HG03097 (cell line): ENCODE measurements at regions not wholly inside any gene's neighbourhood (a gene's known extent, or its start where the extent isn't known, plus 50 kb on each side); places are given as distances from the start of the nearest gene placed in this dataset.

ENCODE experiments used
- ATAC-seq: cut with Tn5 transposase; IDR thresholded peaks from one replicate; pipeline ENCODE4 v1.9.1; 2021; ENCODE audit not compliant: unreplicated experiment, low FRiP score

- ATAC-seq, result no peak
These were observed 209.5 kb upstream of the ALCAM start for GRCh38 chr3:105157067-105157765.

GRCh38 chr3:105157766-105158085, 209.0 kb upstream of the ALCAM start:
- ATAC-seq, result no peak

GRCh38 chr3:105158286-105158685, 208.4 kb upstream of the ALCAM start:
- no peak for ATAC-seq

GRCh38 chr3:105162448-105162847, 204.3 kb upstream of the ALCAM start:
- ATAC-seq, result no peak

- ATAC-seq, result no peak
These were observed 199.8 kb upstream of the ALCAM start for GRCh38 chr3:105166893-105167292.

GRCh38 chr3:105170423-105170822, 196.3 kb upstream of the ALCAM start:
- no peak for ATAC-seq

- no peak for ATAC-seq
These were observed 192.6 kb upstream of the ALCAM start for GRCh38 chr3:105174017-105174615.

GRCh38 chr3:105177576-105177975, 189.1 kb upstream of the ALCAM start:
- no peak for ATAC-seq

GRCh38 chr3:105187344-105187743, 179.4 kb upstream of the ALCAM start:
- no peak for ATAC-seq

- no peak for ATAC-seq
These were observed 171.4 kb upstream of the ALCAM start for GRCh38 chr3:105195260-105195659.

- no peak for ATAC-seq
These were observed 168.8 kb upstream of the ALCAM start for GRCh38 chr3:105197863-105198262.

GRCh38 chr3:105199217-105199616, 167.5 kb upstream of the ALCAM start:
- no peak for ATAC-seq

GRCh38 chr3:105210141-105210540, 156.6 kb upstream of the ALCAM start:
- ATAC-seq, result no peak

- ATAC-seq, result no peak
These were observed 152.1 kb upstream of the ALCAM start for GRCh38 chr3:105214590-105214989.

- no peak for ATAC-seq
These were observed 144.1 kb upstream of the ALCAM start for GRCh38 chr3:105222568-105223093.

GRCh38 chr3:105223815-105224214, 142.9 kb upstream of the ALCAM start:
- ATAC-seq, result no peak

GRCh38 chr3:105228696-105229095, 138.0 kb upstream of the ALCAM start:
- ATAC-seq, result no peak

- ATAC-seq, result no peak
These were observed 134.2 kb upstream of the ALCAM start for GRCh38 chr3:105232553-105232952.

- no peak for ATAC-seq
These were observed 133.7 kb upstream of the ALCAM start for GRCh38 chr3:105233010-105233409.

- ATAC-seq, result no peak
These were observed 131.5 kb upstream of the ALCAM start for GRCh38 chr3:105235221-105235620.

- no peak for ATAC-seq
These were observed 130.9 kb upstream of the ALCAM start for GRCh38 chr3:105235785-105236184.

GRCh38 chr3:105238367-105238766, 128.3 kb upstream of the ALCAM start:
- no peak for ATAC-seq
